ENCODE measurements at regions not wholly inside any gene's neighbourhood (a gene's known extent, or its start where the extent isn't known, plus 50 kb on each side); places are given as distances from the start of the nearest gene placed in this dataset.
A peak's percentile ranks its signal among the peaks of the same experiment; 100 is the strongest.
"Not testable (repeated sequence)": the region's sequence is repeated elsewhere in the genome, so short reads cannot be mapped to it uniquely, and the experiment has no call there.

GRCh38 chr15:20762422-20762821, 103.7 kb downstream of the POTEB2 start:
- H4K91ac ChIP-seq (ENCODE audit: low read depth, low read length); H3K23ac ChIP-seq (ENCODE audit: low read length); H2BK120ac ChIP-seq (ENCODE audit: insufficient read depth, low read length, poor library complexity); H3K9ac ChIP-seq (ENCODE audit: low read length); H3K9me3 ChIP-seq (ENCODE audit: insufficient read depth, low read depth, low read length); H2BK5ac ChIP-seq (ENCODE audit: low read depth, low read length, poor library complexity); H3K14ac ChIP-seq (ENCODE audit: low read length); H3K27me3 ChIP-seq (ENCODE audit: insufficient read depth, low read length); H3K4me1 ChIP-seq (ENCODE audit: control insufficient read depth in 1 of 2, insufficient read depth in 2 of 2, low read length in 2 of 2); H2AFZ ChIP-seq (ENCODE audit: insufficient read depth, low read length, poor library complexity); H3K36me3 ChIP-seq (ENCODE audit: control insufficient read depth in 1 of 2, insufficient read depth in 2 of 2, low read length in 2 of 2); H3K18ac ChIP-seq (ENCODE audit: low read length); H4K12ac ChIP-seq (ENCODE audit: low read depth, low read length); H3K4me2 ChIP-seq (ENCODE audit: low read length); H3K27ac ChIP-seq (ENCODE audit: low read depth, low read length); H3K79me1 ChIP-seq (ENCODE audit: low read length); DNase-seq; H3K4ac ChIP-seq (ENCODE audit: low read depth, low read length); H3K79me2 ChIP-seq (ENCODE audit: control insufficient read depth, insufficient read depth, low read length, poor library complexity); H2BK12ac ChIP-seq (ENCODE audit: low read length); H3K4me3 ChIP-seq (ENCODE audit: low read depth, low read length); H4K8ac ChIP-seq (ENCODE audit: low read depth, low read length); H2AK5ac ChIP-seq (ENCODE audit: low read length): not testable (repeated sequence)
- no CpG with 5 or more reads among the region's 3 CpGs for WGBS (ENCODE audit: extremely low coverage, insufficient coverage, insufficient read length)

DNA sequence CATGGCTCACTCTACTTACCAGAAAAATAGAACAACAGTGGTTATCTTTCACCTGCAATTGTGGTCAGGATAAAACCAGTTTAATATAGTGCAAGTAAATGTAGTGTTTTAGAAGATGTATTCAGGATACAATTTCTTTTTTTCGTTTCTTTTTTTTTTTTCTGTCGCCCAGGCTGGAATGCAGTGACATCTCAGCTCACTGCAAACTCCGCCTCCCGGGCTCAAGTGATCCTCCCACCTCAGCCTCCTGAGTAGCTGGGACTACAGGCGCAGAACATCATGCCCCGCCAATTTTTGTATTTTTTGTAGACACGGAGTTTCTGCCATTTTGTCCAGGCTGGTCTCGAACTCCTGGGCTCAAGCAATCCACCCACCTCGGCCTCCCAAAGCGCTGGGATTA, 109.7 kb downstream of the POTEB2 start:
- not testable (repeated sequence) for DNase-seq; H2BK120ac ChIP-seq (ENCODE audit: insufficient read depth, low read length, poor library complexity); H3K14ac ChIP-seq (ENCODE audit: low read length); H2AK5ac ChIP-seq (ENCODE audit: low read length); H3K4ac ChIP-seq (ENCODE audit: low read depth, low read length); H2BK12ac ChIP-seq (ENCODE audit: low read length); H3K36me3 ChIP-seq (ENCODE audit: control insufficient read depth in 1 of 2, insufficient read depth in 2 of 2, low read length in 2 of 2); H3K23ac ChIP-seq (ENCODE audit: low read length); H3K27me3 ChIP-seq (ENCODE audit: insufficient read depth, low read length); H3K79me2 ChIP-seq (ENCODE audit: control insufficient read depth, insufficient read depth, low read length, poor library complexity); H4K91ac ChIP-seq (ENCODE audit: low read depth, low read length); H4K8ac ChIP-seq (ENCODE audit: low read depth, low read length); H3K79me1 ChIP-seq (ENCODE audit: low read length); H2AFZ ChIP-seq (ENCODE audit: insufficient read depth, low read length, poor library complexity); H3K4me3 ChIP-seq (ENCODE audit: low read depth, low read length); H3K4me1 ChIP-seq (ENCODE audit: control insufficient read depth in 1 of 2, insufficient read depth in 2 of 2, low read length in 2 of 2); H4K12ac ChIP-seq (ENCODE audit: low read depth, low read length); H3K18ac ChIP-seq (ENCODE audit: low read length); H3K27ac ChIP-seq (ENCODE audit: low read depth, low read length); H3K4me2 ChIP-seq (ENCODE audit: low read length); H2BK5ac ChIP-seq (ENCODE audit: low read depth, low read length, poor library complexity); H3K9ac ChIP-seq (ENCODE audit: low read length); H3K9me3 ChIP-seq (ENCODE audit: insufficient read depth, low read depth, low read length)
- no CpG with 5 or more reads among the region's 10 CpGs for WGBS (ENCODE audit: extremely low coverage, insufficient coverage, insufficient read length)

DNA sequence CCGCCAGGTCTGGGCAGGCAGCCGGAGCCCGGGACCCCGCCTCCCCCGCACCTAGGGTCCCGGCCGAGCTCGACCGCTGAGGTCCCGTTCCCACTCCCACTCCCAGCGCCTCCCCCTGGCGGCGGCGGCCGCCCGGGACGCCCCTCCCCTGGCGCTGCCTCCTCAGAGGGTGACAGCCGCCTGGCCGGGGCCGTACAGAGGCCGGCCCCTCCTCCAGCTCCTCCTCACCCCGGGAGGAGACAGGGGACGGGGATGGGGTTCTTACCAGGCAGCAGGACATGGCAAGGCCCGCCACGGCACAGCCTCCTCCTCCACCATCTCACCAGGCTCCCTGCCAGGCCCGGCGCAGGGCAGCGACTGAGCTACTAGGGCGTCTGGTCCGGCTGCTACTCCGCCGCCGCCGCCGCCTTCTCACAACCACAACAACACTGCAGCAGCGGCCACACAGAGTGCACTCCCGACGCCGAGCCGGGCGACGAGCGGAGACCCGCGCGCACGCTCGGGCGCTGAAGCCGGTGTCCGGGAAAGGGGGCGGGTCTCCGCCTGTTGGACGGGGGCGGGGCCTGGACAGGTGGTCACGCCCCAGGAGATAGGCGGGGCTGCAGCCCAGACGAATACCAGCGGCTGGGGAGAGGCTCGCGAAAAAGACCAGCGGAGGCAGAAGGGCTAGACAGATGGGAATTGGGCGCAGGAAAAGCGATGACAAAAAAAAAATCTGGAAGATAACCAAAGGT, 110.3 kb downstream of the POTEB2 start:
- H3K14ac ChIP-seq (ENCODE audit: low read length); H3K18ac ChIP-seq (ENCODE audit: low read length); H3K4ac ChIP-seq (ENCODE audit: low read depth, low read length); H2BK12ac ChIP-seq (ENCODE audit: low read length); H2BK5ac ChIP-seq (ENCODE audit: low read depth, low read length, poor library complexity); H2AFZ ChIP-seq (ENCODE audit: insufficient read depth, low read length, poor library complexity); H4K91ac ChIP-seq (ENCODE audit: low read depth, low read length); H3K9ac ChIP-seq (ENCODE audit: low read length); H4K12ac ChIP-seq (ENCODE audit: low read depth, low read length); DNase-seq; H3K27me3 ChIP-seq (ENCODE audit: insufficient read depth, low read length); H2BK120ac ChIP-seq (ENCODE audit: insufficient read depth, low read length, poor library complexity); H3K23ac ChIP-seq (ENCODE audit: low read length); H3K27ac ChIP-seq (ENCODE audit: low read depth, low read length); H3K4me3 ChIP-seq (ENCODE audit: low read depth, low read length); H3K4me2 ChIP-seq (ENCODE audit: low read length); H3K9me3 ChIP-seq (ENCODE audit: insufficient read depth, low read depth, low read length); H3K79me1 ChIP-seq (ENCODE audit: low read length); H2AK5ac ChIP-seq (ENCODE audit: low read length); H3K79me2 ChIP-seq (ENCODE audit: control insufficient read depth, insufficient read depth, low read length, poor library complexity); H3K36me3 ChIP-seq (ENCODE audit: control insufficient read depth in 1 of 2, insufficient read depth in 2 of 2, low read length in 2 of 2); H4K8ac ChIP-seq (ENCODE audit: low read depth, low read length); H3K4me1 ChIP-seq (ENCODE audit: control insufficient read depth in 1 of 2, insufficient read depth in 2 of 2, low read length in 2 of 2): not testable (repeated sequence)
- no CpG with 5 or more reads among the region's 65 CpGs for WGBS (ENCODE audit: extremely low coverage, insufficient coverage, insufficient read length)

DNA sequence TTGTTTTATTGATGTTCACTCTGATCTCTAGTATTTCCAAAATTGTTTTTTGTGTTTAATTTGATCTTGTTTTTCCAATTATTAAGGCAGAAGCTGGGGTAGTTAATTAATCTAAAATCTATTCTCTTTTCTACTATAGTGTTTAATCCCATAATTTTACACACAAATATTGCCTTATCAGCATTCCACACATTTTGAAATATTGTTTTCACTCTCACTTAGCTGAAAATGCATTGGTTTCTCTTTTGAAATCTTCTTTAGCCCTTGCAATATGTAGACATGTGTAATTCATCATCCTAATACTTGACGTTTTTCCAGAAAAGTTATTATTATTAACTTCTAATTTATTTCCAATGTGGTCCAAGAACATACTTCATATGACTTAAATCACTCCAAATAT, 132.6 kb downstream of the POTEB2 start:
- H2BK120ac ChIP-seq (ENCODE audit: insufficient read depth, low read length, poor library complexity); H3K4me3 ChIP-seq (ENCODE audit: low read depth, low read length); H3K27me3 ChIP-seq (ENCODE audit: insufficient read depth, low read length); H3K14ac ChIP-seq (ENCODE audit: low read length); H4K12ac ChIP-seq (ENCODE audit: low read depth, low read length); H2BK12ac ChIP-seq (ENCODE audit: low read length); H3K9me3 ChIP-seq (ENCODE audit: insufficient read depth, low read depth, low read length); H3K23ac ChIP-seq (ENCODE audit: low read length); H3K4ac ChIP-seq (ENCODE audit: low read depth, low read length); H3K27ac ChIP-seq (ENCODE audit: low read depth, low read length); H2AFZ ChIP-seq (ENCODE audit: insufficient read depth, low read length, poor library complexity); H4K91ac ChIP-seq (ENCODE audit: low read depth, low read length); H3K4me1 ChIP-seq (ENCODE audit: control insufficient read depth in 1 of 2, insufficient read depth in 2 of 2, low read length in 2 of 2); H3K9ac ChIP-seq (ENCODE audit: low read length); H3K79me1 ChIP-seq (ENCODE audit: low read length); H3K4me2 ChIP-seq (ENCODE audit: low read length); H4K8ac ChIP-seq (ENCODE audit: low read depth, low read length); H3K36me3 ChIP-seq (ENCODE audit: control insufficient read depth in 1 of 2, insufficient read depth in 2 of 2, low read length in 2 of 2); H2AK5ac ChIP-seq (ENCODE audit: low read length); H3K18ac ChIP-seq (ENCODE audit: low read length); H2BK5ac ChIP-seq (ENCODE audit: low read depth, low read length, poor library complexity); H3K79me2 ChIP-seq (ENCODE audit: control insufficient read depth, insufficient read depth, low read length, poor library complexity): not testable (repeated sequence)
- WGBS (ENCODE audit: extremely low coverage, insufficient coverage, insufficient read length) = no CpG with 5 or more reads among the region's 1 CpG
- peak in 1 of 2 donors; percentile 0 for DNase-seq

All from trophoblast cell (in vitro differentiated cells and primary cell).